K562 (cell line): ENCODE measurements at regions not wholly inside any gene's neighbourhood (a gene's known extent, or its start where the extent isn't known, plus 50 kb on each side); places are given as distances from the start of the nearest gene placed in this dataset.

Experiments used
- CBX1 ChIP-seq: sonication (generic); IDR thresholded peaks from 2 replicates; pipeline ENCODE4 v1.6.1; 2016; ENCODE audit warnings: antibody characterized with exemption, low read depth, mild to moderate bottlenecking
- CHCHD3 ChIP-seq: fragments of 250-450 bp; sonication (Bioruptor Pico); IDR thresholded peaks from 2 replicates; pipeline ENCODE4 v2.1.2; 2022; ENCODE audit warnings: mild to moderate bottlenecking
- DIDO1 ChIP-seq: fragments of 450-650 bp; IDR thresholded peaks from 2 replicates; pipeline ENCODE4 v1.6.1; 2016; ENCODE audit warnings: low read depth, missing biosample characterization, missing genetic modification characterization
- FOS ChIP-seq: IDR thresholded peaks from 3 replicates; pipeline ENCODE4 v1.6.1; 2011; ENCODE audit not compliant: insufficient read length; ENCODE audit errors: extremely low read depth
- KDM4B ChIP-seq, 2 experiments: fragments of 450-650 bp in 1 of 2; sonication (generic) in 1 of 2; IDR thresholded peaks; 2 replicates each; pipeline ENCODE4 v1.6.1; 2016 to 2017; ENCODE audit warnings: borderline replicate concordance in 2 of 2, antibody characterized with exemption in 1 of 2, low read depth in 1 of 2, mild to moderate bottlenecking in 1 of 2
- LARP7 ChIP-seq: fragments of 450-650 bp; IDR thresholded peaks from 2 replicates; pipeline ENCODE4 v1.6.1; 2016
- NCOA6 ChIP-seq: fragments of 450-650 bp; IDR thresholded peaks from 2 replicates; pipeline ENCODE4 v1.6.1; 2017; ENCODE audit warnings: mild to moderate bottlenecking
- POLR2B ChIP-seq: fragments of 450-650 bp; IDR thresholded peaks from 2 replicates; pipeline ENCODE4 v1.6.1; 2018; ENCODE audit warnings: low read depth; ENCODE audit not compliant: partially characterized antibody
- TAF7 ChIP-seq: fragments of 450-650 bp; IDR thresholded peaks from 2 replicates; pipeline ENCODE4 v1.6.1; 2016; ENCODE audit warnings: missing genetic modification characterization, missing compliant biosample characterization
- USF2 ChIP-seq: sonication (generic); formaldehyde crosslinking; IDR thresholded peaks from 2 replicates; pipeline ENCODE4 v1.5.0; 2020; ENCODE audit warnings: missing genetic modification reagents
- ZBTB49 ChIP-seq: sonication (generic); formaldehyde crosslinking; IDR thresholded peaks from 2 replicates; pipeline ENCODE4 v1.8.0; 2022; ENCODE audit warnings: missing genetic modification reagents, mild to moderate bottlenecking, borderline replicate concordance

- TF ChIP-seq FOS (no peak), ZBTB49 (CRISPR knock-in tag) (no peak), TAF7 (tag) (no peak), CBX1 (no peak), DIDO1 (tag) (no peak), NCOA6 (no peak), CHCHD3 (CRISPR knock-in tag) (no peak), USF2 (CRISPR knock-in tag) (no peak), LARP7 (no peak), KDM4B (IDR thresholded peaks at IDR 0.05; ENCODE audit: borderline replicate concordance in 2 of 2, low read depth in 1 of 2) (no peak), POLR2B (no peak)
- TF ChIP-seq, all 486 proteins: peak for 0
These were observed 274.2 kb downstream of the CDH19 start (continued) for GRCh38 chr18:66329716-66330115.
